GM19438 (cell line): ENCODE measurements at regions not wholly inside any gene's neighbourhood (a gene's known extent, or its start where the extent isn't known, plus 50 kb on each side); places are given as distances from the start of the nearest gene placed in this dataset.
"Not testable (repeated sequence)": the region's sequence is repeated elsewhere in the genome, so short reads cannot be mapped to it uniquely, and the experiment has no call there.

Source experiments
- ATAC-seq: cut with Tn5 transposase; IDR thresholded peaks from one replicate; pipeline ENCODE4 v1.9.1; 2021; ENCODE audit warnings: low read depth; ENCODE audit not compliant: unreplicated experiment

- no peak for ATAC-seq
Observed at GRCh38 chr3:99323940-99324339, 314.5 kb upstream of the COL8A1 start.

GRCh38 chr3:99322551-99322950 lies 315.8 kb upstream of the COL8A1 start:
- no peak for ATAC-seq

- ATAC-seq: no peak
Observed at GRCh38 chr3:99321261-99321660, 317.1 kb upstream of the COL8A1 start.

- no peak for ATAC-seq
Observed at GRCh38 chr3:99319961-99320360, 318.4 kb upstream of the COL8A1 start.

- ATAC-seq: no peak
Observed at GRCh38 chr3:99319450-99319849, 318.9 kb upstream of the COL8A1 start.

- no peak for ATAC-seq
Observed at GRCh38 chr3:99317201-99317600, 321.2 kb upstream of the COL8A1 start.

GRCh38 chr3:99315896-99316295 lies 322.5 kb upstream of the COL8A1 start:
- ATAC-seq: no peak

- ATAC-seq: no peak
Observed at GRCh38 chr3:99313485-99313884, 324.9 kb upstream of the COL8A1 start.

- ATAC-seq: no peak
Observed at GRCh38 chr3:99298661-99299060, 339.7 kb upstream of the COL8A1 start.

- no peak for ATAC-seq
Observed at GRCh38 chr3:99295836-99296235, 342.6 kb upstream of the COL8A1 start.

GRCh38 chr3:99294092-99294491 lies 344.3 kb upstream of the COL8A1 start:
- ATAC-seq: not testable (repeated sequence)

GRCh38 chr3:99287876-99288275 lies 350.5 kb upstream of the COL8A1 start:
- no peak for ATAC-seq

GRCh38 chr3:99286266-99286845 lies 352.0 kb upstream of the COL8A1 start:
- no peak for ATAC-seq

GRCh38 chr3:99269606-99270351 lies 368.3 kb upstream of the DCBLD2 start:
- ATAC-seq: no peak

- ATAC-seq: no peak
Observed at GRCh38 chr3:99256788-99257187, 355.3 kb upstream of the DCBLD2 start.

GRCh38 chr3:99253963-99254355 lies 352.5 kb upstream of the DCBLD2 start:
- no peak for ATAC-seq

- no peak for ATAC-seq
Observed at GRCh38 chr3:99250821-99251355, 349.4 kb upstream of the DCBLD2 start.

- no peak for ATAC-seq
Observed at GRCh38 chr3:99250272-99250671, 348.8 kb upstream of the DCBLD2 start.

GRCh38 chr3:99249627-99250026 lies 348.1 kb upstream of the DCBLD2 start:
- no peak for ATAC-seq

- ATAC-seq: no peak
Observed at GRCh38 chr3:99248913-99249312, 347.4 kb upstream of the DCBLD2 start.

GRCh38 chr3:99248130-99248529 lies 346.6 kb upstream of the DCBLD2 start:
- no peak for ATAC-seq

- no peak for ATAC-seq
Observed at GRCh38 chr3:99246010-99246654, 344.6 kb upstream of the DCBLD2 start.
